Stimulated activated CD8-positive, alpha-beta memory T cell treated with anti-CD3 and anti-CD28 coated beads, Interleukin-15, amount 100 ng/mL, for 48 hours (primary cell): ENCODE measurements at regions not wholly inside any gene's neighbourhood (a gene's known extent, or its start where the extent isn't known, plus 50 kb on each side); places are given as distances from the start of the nearest gene placed in this dataset.
"Not testable (repeated sequence)": the region's sequence is repeated elsewhere in the genome, so short reads cannot be mapped to it uniquely, and the experiment has no call there.

Source experiments
- DNase-seq, 2 donors: peaks; one replicate each; pipeline ENCODE4 v3.0.0-alpha.2; 2020; ENCODE audit warnings: low read depth in 2 of 2

DNA sequence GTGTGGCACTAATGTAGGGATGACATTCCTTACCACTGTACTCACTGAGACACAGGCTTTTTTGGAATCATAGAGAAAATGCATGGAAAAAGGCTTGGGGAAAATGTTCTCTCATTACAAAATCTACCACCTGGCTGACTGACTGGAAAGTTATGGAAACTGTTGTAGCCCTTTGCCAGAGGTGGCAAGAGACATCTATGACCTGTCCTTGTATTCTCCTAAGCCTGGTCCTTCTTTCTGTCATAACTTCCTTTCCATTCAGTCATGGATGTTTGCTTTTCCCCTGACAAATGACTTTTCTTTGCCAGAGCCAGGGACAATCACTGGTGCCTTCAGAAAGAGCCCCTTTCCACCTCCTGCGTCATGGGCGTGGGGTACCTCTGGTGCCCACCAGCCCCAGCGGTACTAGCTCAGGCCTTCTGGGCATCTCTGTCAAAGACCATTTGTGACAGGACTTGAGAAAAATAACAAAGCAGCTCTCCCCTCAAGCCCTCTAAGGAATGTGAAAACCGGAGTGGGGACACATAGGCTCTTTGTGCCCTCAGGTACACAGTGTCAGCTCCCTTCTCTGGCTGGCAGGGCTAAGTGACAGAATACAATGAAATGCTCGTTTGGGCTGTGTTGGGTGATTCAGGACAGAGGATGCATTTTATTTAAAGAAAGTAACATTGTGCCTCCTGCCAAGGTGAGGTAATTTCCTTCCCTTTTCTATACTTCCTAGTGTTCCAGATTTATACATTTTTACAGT lies 381.1 kb upstream of the RASGRP1 start:
- no peak for DNase-seq

DNA sequence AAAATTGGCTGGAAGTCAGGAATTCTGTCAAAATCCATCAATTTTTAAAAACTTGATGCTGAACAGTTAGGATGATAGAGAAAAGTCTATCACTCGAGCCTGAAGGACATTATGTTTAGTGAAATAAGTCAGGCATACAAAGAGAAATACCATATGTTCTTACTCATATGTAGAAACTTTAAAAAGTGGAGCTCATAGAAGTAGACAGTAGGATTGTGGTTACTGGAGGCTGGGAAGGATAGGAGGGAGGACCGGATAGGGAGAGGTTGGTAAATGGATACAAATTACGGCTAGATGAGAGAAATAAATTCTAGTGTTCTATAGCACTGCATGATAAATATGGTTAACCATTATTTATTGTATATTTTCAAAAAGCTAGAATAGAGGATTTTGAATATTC lies 389.5 kb upstream of the RASGRP1 start:
- DNase-seq = no peak

DNA sequence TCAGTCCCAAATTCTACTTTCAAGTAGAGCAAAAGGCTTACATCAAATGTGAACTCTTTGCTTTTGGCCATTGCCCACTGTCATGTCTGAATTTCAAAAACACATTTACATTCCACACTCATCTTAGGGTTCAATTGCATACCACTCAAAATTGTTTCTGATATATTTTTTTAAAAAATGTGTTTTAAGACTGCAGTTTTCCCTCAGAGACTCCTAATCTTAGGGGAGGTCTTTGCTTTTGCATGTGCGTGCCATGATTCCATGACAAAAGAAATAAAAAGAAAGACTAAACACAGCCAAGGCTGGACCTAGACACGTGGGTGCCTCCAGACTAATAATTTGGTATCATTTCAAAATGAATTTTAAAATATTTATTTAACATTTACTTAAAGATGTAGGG lies 396.8 kb upstream of the RASGRP1 start:
- DNase-seq = no peak

DNA sequence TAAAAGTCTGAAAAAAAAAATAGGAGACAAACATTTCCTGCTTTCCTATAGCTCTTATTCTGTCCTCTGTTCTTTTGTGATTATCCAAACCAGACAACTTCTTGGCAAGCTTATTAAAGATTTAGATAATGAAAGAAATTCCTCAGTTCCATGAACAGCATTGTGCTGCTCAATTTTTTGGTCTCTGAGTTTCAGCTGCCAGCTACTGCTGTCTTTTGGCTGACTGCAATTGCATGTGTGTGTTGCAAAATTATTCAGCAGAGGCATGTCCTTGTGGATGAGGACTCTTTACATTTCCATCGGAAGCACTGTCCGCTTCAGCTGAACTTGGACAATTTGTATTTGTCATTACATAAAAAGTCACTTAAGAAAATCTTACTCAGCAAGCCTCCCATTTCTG lies 397.3 kb upstream of the RASGRP1 start:
- DNase-seq = no peak

DNA sequence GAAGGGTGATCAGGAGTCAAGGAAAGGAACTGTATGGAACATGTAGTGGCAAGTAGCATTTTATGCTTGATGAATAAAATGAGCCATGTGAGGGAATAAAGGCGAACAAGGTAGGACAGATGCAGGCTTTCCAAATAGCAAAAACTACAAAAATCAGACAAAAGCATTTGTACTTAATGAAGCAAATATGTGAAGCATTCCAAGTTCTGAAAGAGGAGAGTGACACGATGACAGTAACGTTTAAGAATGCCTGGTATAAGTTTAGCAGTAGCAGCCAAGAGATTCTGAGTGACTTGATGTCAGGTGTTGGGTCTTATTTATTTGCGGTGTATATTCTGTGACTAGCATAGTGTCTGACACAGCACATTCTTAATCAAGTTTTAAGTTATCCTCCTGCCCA lies 408.2 kb upstream of the RASGRP1 start:
- no peak for DNase-seq

DNA sequence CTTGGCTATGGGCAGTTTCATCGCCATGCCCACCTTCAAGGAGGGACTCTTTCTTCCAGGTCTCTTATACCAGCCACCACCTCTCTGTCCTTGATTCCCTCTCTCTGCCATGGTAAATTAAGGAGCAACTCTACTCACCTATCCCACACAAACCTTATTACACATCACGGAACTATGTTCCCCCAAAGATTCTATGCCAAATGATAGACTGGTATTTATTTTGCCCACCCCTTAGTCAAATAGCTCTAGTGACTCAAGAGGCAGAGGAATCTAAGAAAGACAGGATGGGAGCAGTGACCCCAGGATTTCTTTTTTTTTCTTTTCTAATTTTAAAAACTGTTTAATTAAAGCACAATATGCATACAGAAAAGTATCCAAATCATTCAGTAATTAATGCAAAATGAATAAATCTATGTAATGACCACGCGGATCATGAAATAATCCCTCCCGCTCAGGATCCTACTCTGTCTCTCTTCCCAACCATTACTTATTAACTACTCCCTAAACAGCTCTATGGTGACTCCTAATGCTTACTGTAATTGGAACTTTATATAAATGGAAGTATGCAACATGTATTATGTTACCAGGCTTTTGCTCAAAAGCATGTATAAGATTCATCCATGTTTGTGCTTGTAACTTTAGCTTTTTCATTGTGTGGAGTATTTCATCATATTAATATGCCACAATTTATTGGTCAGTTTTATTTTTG lies 410.8 kb upstream of the RASGRP1 start:
- DNase-seq = no peak

DNA sequence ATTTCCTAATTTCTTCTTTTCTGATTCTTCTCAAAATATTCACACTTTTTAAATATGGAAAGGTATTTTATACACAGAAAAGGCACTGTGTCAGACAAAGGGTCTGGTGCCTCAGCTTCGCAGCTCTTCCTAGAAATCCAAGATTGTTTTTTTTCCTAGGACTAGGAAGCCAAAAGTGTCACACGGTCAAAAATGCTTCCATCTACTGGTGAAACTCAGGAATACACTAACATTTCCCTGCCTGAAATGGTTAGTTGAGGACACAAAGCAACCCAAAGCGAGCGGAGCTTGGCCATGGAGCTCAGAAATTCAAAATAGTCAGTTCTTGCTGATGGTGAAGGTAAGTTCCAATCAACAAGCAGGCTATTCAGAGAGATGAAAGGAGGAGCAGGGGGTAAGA lies 426.5 kb upstream of the RASGRP1 start:
- no peak for DNase-seq

DNA sequence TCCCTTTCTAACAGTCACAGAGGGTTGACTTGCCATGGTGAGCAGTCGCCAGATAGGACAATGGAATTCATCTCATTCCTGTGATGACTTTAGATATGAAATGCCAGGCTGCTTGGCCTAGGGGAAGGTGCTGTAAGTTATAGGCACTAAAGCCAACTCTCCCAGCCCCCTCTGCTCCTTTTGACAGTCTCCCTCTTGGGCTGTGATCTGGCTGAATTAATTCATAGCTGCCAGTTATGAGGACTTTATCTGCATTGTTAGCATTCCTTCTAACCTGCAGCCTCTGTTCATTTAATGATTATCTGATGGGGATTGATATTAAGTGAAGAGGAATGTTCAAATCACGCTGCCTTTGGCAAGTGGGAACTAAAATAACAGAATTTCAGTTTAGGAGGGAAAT lies 427.1 kb upstream of the RASGRP1 start:
- DNase-seq = no peak

DNA sequence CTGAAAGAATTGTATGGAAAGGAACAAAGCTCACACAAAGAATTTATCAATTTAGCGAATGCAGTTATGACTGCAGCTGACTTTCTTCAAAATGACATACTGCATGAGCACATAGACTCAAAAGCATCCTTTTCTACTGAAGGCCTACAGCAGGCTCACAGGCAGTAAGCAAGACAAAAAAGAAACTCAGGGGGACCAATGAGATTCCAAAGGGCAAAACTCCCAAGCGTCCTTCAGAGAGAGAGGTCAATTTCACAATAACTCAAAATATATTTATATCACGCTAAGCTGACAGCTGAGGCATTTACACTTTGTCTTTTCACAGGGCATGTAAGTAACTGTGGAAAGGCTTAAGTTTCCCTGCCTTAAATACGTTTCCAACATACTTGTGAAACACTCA lies 427.9 kb upstream of the RASGRP1 start:
- DNase-seq = no peak

DNA sequence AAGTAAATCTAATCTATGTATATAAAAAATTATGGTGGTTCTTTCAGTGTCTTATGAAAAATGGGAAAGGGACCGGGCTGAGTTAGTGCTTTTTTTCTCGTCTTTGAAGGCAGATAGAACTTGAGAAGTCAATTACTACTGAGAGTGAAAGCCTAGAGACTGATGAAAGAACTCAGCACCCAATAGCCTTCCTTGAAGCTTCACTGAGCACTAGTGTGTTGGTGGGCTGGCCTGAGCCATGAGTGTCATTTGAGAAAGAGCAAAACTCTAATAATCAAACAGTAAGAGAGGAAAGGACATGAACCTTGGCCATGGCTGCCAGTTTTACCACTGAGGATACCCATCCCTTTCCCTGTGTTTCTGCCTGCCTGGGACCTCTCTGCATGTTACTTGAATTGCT lies 428.3 kb upstream of the RASGRP1 start:
- no peak for DNase-seq

DNA sequence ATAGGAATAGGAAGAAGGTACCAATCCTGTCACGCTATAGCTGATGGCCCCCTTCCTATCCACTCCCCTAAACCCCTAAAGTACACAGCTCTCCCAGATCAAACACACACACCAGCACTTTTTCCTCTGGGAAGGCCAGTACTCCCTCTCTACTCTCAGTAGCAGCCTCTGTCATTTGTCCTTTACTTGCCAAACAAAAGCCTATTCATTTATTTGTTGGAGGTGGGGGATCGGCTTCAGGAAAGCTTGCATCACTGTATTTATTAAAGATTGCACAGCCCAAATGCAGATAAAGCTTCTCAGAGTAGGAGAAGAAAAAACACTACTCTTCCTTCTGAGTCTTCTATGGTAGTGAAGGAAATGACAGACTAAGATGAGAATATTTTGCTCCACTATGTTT lies 429.7 kb upstream of the RASGRP1 start:
- DNase-seq = no peak

DNA sequence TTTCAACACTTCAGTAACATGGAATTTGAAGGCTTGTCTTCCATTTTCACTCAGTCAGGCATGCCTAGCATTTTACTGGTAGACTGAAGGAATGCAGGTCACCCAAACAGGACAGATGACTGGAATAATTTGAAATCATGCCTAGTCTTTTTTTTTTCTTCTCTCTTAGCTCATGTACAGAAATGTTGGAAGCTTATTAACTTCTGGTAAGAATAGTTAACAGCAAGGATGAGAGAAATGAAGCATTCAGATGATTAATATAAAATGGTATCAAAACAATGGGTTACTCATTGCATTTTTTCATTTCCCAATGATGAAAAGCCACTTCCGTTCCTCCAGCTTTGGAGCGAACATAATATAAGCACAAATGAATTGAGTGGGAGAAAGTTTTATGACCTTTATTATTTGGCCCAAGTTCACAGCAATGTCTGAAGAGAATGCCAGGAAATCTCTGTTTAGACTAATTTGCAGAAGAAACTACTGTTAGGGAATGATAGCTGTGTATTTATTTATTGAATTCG lies 431.6 kb upstream of the RASGRP1 start:
- DNase-seq = no peak

DNA sequence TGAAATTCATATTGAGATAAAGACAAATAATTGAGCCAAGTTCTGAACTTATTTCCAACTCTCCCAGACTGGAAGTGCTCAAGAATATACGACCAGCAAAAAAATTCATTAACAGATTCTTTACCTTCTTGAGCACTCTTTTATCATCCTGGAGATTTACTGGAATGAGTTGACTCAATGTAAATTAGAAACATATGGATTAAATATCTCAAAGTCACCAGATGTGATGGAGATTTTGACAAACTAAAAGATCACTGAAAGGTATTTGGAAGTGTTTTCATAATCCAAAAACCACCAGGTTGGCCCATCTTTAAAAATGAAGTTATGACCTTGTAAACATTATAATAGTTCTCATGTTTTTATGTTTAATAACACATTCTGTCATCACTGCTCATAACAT lies 433.2 kb upstream of the RASGRP1 start:
- DNase-seq = no peak

DNA sequence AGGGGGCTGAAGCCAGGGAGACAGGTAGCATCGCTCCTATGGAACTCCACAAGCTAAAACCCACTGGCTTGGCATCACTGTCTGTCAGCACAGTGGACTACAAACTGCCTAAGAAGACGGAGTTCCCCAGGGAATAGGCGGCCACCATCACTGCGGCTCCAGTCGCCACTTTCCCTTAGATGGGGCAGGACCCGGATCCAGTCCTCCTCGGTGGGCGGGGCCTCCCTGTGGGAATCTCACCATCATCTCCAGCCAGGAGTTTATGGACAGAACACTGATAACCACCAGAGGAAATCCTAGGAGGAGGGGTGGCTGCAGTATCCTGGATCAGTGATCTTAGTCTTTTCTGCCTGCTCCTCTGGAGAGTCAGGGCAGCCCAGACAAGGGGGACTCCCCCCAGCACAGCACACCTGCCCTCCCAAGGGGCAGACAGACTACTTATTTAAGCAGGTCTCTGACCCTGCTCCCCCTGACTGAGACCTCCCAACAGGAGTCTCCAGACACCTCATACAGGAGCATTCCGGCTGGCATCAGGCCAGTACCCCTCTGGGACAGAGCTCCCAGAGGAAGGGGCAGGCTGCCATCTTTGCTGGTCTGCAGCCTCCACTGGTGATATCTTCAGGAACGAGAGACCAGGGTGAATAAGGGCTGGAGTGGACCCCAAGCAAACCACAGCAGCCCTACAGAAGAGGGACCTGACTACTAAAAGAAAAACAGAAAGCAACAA lies 435.6 kb upstream of the RASGRP1 start:
- DNase-seq = no peak

DNA sequence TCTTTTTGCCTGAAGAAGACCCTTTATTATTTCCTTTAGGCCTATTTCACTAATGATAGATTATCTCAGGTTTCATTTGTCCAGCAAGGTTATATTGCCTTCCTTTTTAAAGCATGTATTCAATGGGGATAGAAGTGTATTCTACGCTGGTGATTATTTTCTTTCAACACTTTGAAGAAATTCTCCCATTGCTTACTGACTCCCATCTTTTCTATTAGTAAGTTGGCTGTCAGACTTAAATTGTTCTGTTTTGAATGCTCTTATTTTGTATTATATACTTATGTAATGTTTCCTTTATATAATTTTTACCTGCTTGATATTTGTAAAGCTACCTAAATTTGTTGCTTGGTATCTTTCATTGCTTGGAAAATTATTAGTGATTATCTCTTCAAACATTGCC lies 445.1 kb upstream of the RASGRP1 start:
- no peak for DNase-seq

DNA sequence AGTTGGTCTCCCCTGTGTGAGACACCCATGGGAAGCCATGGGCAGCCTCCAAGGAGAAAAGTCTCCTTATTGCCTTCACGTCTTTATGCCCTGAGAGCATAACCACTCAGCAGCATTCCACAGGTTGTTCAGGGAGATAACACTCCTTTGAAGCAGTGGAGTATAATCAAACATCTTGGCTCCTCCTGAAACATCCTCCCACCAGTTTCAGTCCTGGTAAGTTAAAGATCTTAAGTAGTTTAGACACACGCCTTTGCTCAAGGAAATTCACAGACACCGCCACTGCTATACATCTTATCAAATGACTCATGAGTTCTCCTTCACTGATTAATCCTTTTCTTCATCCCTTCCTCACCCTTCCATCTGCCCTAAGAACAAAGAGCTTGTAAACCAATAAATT lies 446.5 kb upstream of the RASGRP1 start:
- not testable (repeated sequence) for DNase-seq

DNA sequence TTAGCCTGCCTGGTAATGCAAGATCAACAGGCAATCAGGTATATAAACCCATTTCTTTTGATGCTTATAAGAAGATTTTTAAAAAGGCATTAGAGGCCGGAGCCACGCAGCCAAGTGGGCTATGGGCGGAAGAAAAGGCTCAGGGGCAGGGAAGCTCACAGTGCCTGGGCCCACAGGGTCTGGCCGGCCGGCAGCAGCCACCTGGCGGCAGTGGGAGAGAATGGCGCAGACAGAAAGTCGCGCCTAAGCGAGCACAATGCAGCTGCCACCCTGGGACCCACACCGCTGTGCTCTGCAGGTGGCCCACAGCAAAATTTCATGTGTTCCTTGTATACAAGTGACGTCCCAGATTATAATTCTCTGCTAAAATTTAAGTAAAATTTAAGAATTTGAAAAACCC lies 448.6 kb upstream of the RASGRP1 start:
- no peak for DNase-seq

DNA sequence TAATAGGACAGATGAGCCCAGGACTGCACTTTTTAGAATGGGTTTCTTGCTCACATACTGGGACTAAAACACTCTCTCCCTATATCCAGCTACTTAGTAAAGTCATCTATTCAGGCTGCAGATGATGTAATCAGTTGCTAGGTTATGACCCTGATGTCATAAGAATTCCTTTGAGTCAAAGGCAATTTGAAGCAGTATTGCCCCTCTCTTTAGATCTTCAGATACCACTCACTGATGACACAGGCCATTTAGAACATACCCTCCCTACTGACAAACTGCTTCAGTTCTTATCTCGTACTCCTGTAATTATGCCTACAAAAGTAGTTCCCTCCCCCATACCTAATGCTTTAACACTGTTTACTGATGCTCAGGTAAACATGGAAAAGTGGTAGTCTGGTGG lies 450.1 kb upstream of the RASGRP1 start:
- no peak for DNase-seq

DNA sequence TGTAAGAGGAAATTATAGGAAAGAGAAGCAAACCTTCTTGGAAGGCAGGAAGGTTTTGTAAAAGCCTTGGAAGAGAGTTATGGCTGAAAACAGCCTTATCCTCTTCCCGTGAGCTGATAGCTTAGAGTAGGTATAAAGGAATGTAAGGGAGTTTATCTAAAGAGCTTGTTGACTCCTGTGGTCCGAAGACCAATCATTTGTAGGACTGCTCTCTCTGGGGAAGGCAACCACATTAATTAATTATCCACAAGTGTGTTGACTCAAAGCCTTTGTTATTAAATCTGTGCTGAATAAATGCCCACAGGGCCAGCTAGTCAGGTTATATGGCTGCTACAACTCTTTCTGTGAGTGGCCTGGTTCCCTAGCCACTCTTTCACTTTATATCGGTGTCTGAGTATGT lies 452.1 kb upstream of the RASGRP1 start:
- DNase-seq = no peak

DNA sequence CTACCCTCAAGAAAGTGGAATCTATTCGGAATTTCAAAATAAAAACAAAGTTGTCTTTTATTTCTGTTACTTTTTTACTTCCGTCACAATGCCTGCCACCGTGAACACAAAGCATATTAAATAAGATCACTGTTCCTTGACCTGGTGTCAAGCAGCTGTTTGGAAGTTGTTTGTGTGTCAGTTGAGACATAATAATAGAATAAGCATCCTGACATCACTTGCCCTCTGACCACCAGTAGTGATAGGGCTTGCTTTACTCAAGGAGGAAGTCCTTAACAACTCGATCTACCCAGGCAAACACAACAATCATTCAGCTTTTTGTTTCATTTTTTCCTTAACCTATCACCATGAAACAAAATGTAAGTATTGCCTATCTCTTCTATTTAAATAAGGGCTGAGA lies 454.4 kb upstream of the RASGRP1 start:
- no peak for DNase-seq

DNA sequence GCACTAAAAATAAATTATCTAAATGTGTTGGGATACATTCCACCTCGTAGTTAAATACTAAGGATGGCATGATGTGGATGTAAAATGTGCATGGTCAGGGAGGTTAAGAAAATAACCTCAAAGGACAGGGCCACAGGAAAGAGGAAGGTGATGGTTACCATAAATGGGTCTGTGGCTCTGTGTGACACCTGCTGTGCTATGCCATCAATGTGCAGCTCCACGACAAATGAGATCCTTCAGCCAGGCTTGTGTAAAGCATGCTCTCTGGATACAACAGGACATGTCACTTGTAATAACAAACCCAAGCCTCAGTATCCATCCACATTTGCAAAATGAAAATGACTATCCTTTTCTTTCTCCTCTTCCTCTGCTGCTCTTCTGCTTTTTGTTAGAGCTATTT lies 456.7 kb upstream of the RASGRP1 start:
- no peak for DNase-seq

DNA sequence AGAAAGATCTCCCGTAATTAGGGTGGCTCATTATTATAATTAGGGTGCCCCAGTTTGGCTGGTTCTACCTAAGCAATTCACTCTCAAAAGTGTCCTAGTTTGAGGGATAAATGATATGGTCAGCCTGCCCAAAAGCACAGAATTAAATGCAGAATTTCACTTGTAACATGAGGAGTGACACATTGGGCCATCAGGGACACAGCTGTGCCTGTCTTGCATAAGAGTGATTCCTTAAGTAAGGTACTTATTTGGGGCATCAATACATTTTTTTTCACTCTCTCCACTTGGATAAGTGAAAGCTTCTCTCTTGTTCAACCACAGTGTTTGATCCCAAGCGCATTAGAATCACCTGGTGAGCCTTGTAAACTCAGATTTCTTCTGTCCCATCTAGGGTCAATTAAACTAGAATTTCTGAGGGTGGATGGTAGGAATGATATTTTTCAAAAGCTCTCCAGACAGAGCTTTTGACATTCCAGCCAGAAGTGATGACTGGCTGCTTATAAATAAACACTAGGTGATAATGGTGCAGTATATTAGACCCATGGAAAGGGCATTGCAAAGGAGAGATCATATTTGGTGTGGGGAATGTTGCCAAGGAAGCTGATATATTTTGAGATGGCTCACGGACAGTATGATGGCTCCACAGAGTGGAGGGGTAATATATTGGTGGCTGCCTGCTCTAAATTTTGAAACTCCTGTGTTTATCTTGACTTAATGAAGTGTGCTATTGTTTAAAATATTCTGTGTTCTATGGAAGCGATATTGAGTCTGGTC lies 458.1 kb upstream of the RASGRP1 start:
- no peak for DNase-seq
